MM.1S (cell line): ENCODE measurements at regions not wholly inside any gene's neighbourhood (a gene's known extent, or its start where the extent isn't known, plus 50 kb on each side); places are given as distances from the start of the nearest gene placed in this dataset.

Source experiments
- EZH2phosphoT487 ChIP-seq: fragments of 300-600 bp; sonication (generic); IDR thresholded peaks from 2 replicates; pipeline ENCODE4 v1.6.1; 2018; ENCODE audit warnings: antibody characterized with exemption, low read length
- TF ChIP-seq, protein P1 (sequence below): fragments of 300-600 bp; sonication (generic); IDR thresholded peaks from 2 replicates; pipeline ENCODE4 v1.5.1; 2016; ENCODE audit warnings: antibody characterized with exemption, low read length, mixed read lengths

DNA sequence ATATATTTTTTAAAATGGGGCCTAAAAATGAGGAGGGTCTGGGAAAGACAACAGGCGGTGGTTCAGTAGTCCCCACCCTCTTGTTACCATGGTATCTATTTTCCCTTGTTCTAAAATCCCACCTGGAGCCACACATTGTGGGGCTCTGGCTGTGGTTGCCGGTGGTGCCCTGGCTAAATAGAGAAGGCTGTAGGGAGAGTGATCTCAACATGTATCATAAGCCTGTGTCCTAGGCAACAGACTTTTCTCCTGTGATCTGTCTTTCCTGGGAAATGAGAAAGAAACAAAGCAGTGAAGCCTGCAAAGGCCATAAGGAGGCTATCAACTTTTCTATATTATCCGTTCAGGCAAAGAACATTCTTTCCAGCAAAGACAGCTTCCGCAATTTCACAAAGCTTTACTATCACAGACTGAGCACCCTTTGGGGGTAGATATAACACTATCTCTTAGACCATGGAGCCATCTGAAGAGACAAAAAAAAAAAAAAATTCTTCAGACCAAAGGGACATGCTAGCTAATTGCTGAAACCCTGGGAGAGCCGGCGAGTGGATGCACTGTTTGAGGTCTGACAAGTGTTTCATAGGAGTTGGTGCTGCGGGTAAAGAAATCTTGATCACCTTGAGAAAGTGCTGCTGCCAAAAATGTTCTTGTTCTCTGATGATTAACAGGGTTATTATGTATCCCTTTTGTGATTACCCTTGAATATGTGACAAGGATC, 879.2 kb upstream of the DDX18 start:
- TF ChIP-seq, protein P1, sequence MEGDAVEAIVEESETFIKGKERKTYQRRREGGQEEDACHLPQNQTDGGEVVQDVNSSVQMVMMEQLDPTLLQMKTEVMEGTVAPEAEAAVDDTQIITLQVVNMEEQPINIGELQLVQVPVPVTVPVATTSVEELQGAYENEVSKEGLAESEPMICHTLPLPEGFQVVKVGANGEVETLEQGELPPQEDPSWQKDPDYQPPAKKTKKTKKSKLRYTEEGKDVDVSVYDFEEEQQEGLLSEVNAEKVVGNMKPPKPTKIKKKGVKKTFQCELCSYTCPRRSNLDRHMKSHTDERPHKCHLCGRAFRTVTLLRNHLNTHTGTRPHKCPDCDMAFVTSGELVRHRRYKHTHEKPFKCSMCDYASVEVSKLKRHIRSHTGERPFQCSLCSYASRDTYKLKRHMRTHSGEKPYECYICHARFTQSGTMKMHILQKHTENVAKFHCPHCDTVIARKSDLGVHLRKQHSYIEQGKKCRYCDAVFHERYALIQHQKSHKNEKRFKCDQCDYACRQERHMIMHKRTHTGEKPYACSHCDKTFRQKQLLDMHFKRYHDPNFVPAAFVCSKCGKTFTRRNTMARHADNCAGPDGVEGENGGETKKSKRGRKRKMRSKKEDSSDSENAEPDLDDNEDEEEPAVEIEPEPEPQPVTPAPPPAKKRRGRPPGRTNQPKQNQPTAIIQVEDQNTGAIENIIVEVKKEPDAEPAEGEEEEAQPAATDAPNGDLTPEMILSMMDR: no peak
- no peak for TF ChIP-seq EZH2phosphoT487
